GM12873 (cell line): ENCODE measurements at regions not wholly inside any gene's neighbourhood (a gene's known extent, or its start where the extent isn't known, plus 50 kb on each side); places are given as distances from the start of the nearest gene placed in this dataset.

ENCODE experiments used
- CTCF ChIP-seq: IDR thresholded peaks from 2 replicates; pipeline ENCODE4 v1.5.1; 2012; ENCODE audit warnings: low read depth, mild to moderate bottlenecking, moderate library complexity, low read length, control low read depth; ENCODE audit not compliant: insufficient read depth; ENCODE audit errors: missing control alignments

GRCh38 chrX:134137341-134137740 lies 99.6 kb upstream of the CCDC160 start:
- TF ChIP-seq CTCF: no peak

- TF ChIP-seq CTCF: no peak
Measured at GRCh38 chrX:134139090-134139489, 97.9 kb upstream of the CCDC160 start.

GRCh38 chrX:134144231-134144630 lies 92.8 kb upstream of the CCDC160 start:
- TF ChIP-seq CTCF: peak; percentile 49

- no peak for TF ChIP-seq CTCF
Measured at GRCh38 chrX:134146493-134146892, 90.5 kb upstream of the CCDC160 start.

GRCh38 chrX:134148172-134148692 lies 88.8 kb upstream of the CCDC160 start:
- TF ChIP-seq CTCF: no peak

- TF ChIP-seq CTCF: no peak
Measured at GRCh38 chrX:134158821-134159512, 78.0 kb upstream of the CCDC160 start.

GRCh38 chrX:134161162-134161561 lies 75.8 kb upstream of the CCDC160 start:
- TF ChIP-seq CTCF: no peak
